COLO829 (cell line): ENCODE measurements at regions not wholly inside any gene's neighbourhood (a gene's known extent, or its start where the extent isn't known, plus 50 kb on each side); places are given as distances from the start of the nearest gene placed in this dataset.

Source experiments
- DNase-seq: peaks from one replicate; pipeline ENCODE4 v3.0.0; 2012; ENCODE audit warnings: low spot score

DNA sequence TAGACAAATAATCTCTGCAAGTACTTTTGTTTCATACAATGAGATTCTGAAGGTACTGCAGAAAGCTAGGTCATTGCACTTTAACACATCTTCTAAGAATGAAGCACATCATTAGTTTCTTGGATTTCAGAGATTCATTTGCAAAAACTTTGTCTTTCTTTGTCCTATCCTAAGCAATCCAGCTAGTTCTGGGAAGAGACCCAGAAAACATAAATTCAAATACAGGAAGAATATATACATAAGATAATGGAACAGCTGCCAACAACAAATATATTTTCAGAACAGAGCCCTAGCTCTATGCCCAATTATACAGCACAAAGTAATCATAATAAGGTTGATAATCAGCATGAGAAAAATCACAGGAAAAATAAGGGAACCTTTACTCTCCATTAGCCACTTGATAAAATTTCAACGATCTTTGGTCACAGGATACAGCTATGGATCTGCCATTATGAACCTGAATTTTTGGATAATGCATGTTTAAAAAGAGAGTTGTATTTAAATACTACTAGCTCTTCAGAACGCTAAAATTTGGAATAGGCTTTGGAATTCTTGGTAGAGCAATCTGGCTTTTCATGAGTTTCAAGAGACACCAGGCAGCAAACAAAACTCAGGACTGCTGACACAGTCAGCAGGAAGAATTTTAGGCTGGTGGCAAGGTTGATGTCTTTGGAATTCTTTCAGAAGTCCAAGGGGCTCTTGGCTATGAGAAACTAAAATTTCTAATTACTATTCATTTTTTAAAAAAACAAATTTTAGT, 250.4 kb upstream of the SMIM21 start:
- no peak for DNase-seq

GRCh38 chr18:75660932-75661331, 233.4 kb upstream of the SMIM21 start:
- no peak for DNase-seq

GRCh38 chr18:75659535-75660023, 232.1 kb upstream of the SMIM21 start:
- no peak for DNase-seq

GRCh38 chr18:75658330-75658729, 230.8 kb upstream of the SMIM21 start:
- DNase-seq: no peak

GRCh38 chr18:75656563-75657247, 229.2 kb upstream of the SMIM21 start:
- no peak for DNase-seq

DNA sequence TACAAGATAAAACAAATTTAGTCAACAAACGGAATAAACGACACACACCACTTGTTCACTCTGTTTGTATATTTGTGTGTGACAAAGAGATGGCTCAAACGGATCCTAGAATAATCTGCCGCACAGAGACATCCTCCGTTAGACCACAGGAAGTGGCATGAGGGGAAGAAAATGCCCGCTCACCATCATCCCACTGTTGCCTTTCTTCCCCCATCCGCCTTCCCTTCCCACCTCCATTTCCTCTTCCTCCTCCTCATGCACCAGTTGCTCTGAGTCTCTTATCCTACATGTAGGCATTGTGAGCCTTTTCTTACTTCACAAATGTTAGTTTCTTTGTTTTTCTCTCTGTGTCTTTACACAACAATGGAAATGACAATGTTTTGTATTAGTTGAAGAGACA, 228.5 kb upstream of the SMIM21 start:
- no peak for DNase-seq

DNA sequence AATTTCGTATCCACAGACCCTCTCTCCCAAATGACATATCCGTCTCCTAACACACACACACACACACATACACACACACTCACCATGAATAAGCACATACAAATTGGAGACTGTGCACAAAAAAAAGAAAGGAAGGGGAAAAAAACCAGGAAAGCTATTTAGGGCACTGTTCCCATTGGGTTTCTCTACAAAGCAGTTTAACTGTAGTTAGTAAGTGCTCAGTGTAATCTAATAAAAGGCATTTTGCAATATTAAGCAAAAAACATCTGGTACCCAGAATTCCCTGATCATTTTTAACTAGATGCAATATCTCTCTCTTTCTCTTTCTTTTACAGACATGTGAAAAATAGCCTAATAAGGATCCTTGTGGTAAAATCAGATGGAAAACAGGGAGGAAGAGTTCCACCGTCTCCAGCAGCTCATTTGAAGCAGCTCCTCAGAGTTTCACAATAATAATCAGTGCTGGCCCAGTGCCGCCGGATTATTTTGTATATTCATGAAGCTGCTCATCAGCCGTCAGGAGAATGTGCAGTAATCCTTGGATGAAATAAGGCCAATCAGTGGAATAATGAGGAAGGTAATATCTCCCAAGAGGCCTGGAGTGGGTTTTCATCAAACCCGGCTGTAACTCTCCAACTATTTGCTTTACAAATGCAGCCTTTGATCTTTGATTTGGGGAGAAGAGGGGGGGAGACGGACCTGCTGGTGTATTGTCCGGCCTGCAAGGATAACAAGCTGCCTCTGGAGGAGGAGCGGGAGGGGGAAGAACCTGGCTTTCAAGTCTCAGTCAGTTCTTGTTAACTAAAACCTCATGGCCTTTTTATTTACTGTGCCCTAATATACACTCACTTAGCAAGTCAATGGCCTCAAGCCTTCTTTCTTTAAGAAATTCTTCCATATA, 227.6 kb upstream of the SMIM21 start:
- DNase-seq: no peak

DNA sequence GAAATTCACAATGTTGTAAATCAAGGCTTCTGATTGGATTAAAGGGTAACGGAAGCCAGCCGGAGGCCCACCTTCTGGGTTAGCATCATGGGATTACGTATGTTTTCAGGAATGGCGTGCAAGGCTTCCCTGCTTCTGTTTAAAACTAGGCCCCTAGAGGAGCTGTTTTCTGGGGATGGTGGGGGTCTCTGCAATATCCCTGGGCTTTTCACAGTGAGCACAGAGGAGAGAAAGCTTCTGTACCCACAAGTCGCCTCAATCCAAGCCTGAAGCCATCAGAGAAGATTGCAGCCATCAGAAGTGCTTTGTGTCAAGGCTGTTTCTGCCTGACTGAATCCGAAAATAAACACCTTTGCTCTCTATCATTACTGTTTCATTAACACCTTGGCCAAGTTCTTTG, 226.9 kb upstream of the SMIM21 start:
- DNase-seq: no peak

DNA sequence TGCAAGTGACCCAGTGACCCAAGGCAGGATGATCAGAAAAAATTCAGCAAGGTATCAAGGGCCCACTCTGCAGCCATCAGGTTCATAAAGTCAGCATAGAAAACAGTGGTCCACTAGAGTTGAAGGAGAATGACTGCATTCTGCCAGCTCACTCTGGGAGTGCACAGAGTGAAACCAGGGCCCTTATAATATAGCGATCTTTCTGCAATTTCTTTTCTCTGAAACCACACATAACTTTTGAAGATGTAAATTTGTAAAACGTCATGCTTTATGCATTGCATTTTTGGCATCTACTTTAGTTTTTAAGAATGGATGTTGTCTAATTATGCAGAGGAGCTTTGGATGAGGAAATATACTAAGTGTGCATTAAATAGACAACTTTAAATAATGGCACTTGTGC, 225.0 kb upstream of the SMIM21 start:
- no peak for DNase-seq

GRCh38 chr18:75644871-75645270, 217.4 kb upstream of the SMIM21 start:
- DNase-seq: no peak

GRCh38 chr18:75643083-75643482, 215.6 kb upstream of the SMIM21 start:
- no peak for DNase-seq

- no peak for DNase-seq
Observed at GRCh38 chr18:75639472-75639831, 211.9 kb upstream of the SMIM21 start.

- DNase-seq: peak; percentile 15
Observed at GRCh38 chr18:75638776-75639471, 211.4 kb upstream of the SMIM21 start.

- DNase-seq: no peak
Observed at GRCh38 chr18:75638223-75638775, 210.8 kb upstream of the SMIM21 start.

- no peak for DNase-seq
Observed at GRCh38 chr18:75635096-75635495, 207.6 kb upstream of the SMIM21 start.

DNA sequence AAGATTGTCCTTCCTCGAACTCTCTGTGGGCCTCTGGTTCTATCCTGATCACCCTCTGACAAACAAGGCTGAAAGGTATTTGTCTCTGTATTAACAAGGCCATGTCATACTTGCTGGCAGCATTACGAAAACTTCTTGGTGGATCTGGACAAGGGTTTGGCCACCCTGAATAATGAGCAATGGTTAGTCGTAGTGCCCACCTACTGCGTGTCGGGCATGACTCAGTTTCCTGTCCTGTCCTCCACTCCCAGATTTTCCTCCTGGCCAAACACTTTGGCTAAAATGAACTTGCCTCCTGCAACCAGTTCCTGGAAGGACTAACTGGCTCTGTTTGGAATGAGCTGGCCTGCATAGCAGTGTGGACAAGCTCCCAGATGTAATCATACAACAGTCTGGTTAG, 198.5 kb upstream of the SMIM21 start:
- no peak for DNase-seq

DNA sequence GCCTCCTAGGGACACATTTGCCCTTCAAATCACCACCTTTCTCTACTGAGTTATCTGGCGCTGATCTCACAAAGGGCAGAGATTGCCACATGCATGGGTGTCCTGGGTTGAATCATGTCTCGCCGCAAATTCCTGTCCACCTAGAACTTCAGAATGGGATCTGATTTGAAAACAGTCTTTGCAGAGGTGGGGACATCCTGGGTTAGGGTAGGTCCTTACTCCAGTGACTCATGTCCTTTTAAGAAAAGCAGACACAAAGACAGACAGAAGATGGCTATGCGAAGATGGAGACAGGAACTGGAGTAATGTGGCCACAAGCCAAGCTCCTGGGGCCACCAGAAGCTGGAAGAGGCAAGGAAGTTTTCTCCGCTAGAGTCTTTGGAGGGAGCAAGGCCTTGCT, 197.4 kb upstream of the SMIM21 start:
- no peak for DNase-seq

- no peak for DNase-seq
Observed at GRCh38 chr18:75621818-75622217, 194.3 kb upstream of the SMIM21 start.

DNA sequence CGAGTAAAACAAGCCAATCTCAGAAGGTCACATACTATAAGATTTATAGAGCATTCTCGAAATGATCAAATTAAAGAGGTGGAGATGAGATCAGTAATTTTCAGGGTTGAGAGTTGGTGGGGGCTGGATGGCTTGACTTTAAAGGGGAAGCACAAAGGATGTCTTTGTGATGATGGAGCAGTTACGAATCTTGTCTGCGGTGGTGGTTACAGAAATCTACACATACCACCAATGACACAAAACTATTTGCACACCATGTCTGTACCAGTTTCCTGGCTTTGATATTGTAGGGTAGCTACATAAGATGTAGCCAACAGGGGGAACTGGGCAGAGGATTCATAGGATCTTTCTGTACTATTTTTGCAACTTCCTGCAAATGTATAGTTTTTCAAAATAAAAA, 190.6 kb upstream of the SMIM21 start:
- DNase-seq: peak; percentile 2

- DNase-seq: peak; percentile 10
Observed at GRCh38 chr18:75612456-75612855, 185.0 kb upstream of the SMIM21 start.

DNA sequence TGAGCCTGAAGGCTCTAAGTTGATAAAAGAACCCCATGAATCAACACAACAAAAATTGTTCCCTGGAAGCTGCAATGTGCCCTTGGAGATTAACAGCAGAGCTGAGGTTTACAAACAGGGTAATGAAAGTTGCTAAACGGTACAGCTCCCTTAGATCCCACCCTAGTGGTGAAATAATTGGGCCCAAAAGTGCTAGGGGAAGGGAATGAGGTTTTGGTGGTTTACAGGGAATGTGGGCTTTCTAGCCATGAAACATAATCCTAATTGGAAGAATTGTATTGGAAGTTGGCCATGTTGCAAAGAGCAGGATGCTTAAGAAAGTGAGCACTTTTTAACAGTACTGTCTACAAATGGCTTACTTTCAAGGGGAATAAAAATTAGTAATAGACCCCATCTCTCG, 180.2 kb upstream of the SMIM21 start:
- no peak for DNase-seq

GRCh38 chr18:75592527-75592926, 165.0 kb upstream of the SMIM21 start:
- DNase-seq: no peak
